ENCODE measurements at regions not wholly inside any gene's neighbourhood (a gene's known extent, or its start where the extent isn't known, plus 50 kb on each side); places are given as distances from the start of the nearest gene placed in this dataset.

DNA sequence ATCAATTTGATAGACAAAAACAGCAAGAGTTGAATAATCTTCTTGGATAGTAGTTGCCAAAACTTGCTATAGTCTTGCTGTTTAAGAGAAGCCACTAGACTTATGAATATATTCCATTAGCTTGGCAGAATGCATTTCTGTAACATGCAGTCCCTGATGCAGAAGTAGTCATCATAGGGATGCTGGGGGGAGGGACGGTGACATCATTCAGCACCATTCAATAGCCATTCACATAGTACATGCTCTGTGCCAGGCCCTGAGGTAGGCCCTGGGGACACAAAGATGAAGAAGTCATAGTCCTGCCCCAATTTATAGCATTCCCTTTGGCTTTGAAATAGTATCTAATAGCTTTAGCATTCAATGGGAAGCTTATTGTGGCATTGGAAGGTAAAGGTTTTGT, 185.5 kb upstream of the AFF2 start:
- no peak for TF ChIP-seq TAF1 (IDR thresholded peaks at IDR 0.05; ENCODE audit: low read depth)
- no peak for TF ChIP-seq POLR2AphosphoS5 (IDR thresholded peaks at IDR 0.05)
- TF ChIP-seq EP300 (conservative IDR thresholded peaks at IDR 0.05; ENCODE audit: poor library complexity, severe bottlenecking): no peak
- no peak for TF ChIP-seq EZH2 (IDR thresholded peaks at IDR 0.05; ENCODE audit: borderline replicate concordance, insufficient read depth, low read length, poor library complexity, severe bottlenecking)
- no peak for TF ChIP-seq MXI1 (conservative IDR thresholded peaks at IDR 0.05; ENCODE audit: poor library complexity, severe bottlenecking)
- TF ChIP-seq, protein P1, sequence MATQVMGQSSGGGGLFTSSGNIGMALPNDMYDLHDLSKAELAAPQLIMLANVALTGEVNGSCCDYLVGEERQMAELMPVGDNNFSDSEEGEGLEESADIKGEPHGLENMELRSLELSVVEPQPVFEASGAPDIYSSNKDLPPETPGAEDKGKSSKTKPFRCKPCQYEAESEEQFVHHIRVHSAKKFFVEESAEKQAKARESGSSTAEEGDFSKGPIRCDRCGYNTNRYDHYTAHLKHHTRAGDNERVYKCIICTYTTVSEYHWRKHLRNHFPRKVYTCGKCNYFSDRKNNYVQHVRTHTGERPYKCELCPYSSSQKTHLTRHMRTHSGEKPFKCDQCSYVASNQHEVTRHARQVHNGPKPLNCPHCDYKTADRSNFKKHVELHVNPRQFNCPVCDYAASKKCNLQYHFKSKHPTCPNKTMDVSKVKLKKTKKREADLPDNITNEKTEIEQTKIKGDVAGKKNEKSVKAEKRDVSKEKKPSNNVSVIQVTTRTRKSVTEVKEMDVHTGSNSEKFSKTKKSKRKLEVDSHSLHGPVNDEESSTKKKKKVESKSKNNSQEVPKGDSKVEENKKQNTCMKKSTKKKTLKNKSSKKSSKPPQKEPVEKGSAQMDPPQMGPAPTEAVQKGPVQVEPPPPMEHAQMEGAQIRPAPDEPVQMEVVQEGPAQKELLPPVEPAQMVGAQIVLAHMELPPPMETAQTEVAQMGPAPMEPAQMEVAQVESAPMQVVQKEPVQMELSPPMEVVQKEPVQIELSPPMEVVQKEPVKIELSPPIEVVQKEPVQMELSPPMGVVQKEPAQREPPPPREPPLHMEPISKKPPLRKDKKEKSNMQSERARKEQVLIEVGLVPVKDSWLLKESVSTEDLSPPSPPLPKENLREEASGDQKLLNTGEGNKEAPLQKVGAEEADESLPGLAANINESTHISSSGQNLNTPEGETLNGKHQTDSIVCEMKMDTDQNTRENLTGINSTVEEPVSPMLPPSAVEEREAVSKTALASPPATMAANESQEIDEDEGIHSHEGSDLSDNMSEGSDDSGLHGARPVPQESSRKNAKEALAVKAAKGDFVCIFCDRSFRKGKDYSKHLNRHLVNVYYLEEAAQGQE (IDR thresholded peaks at IDR 0.05; ENCODE audit: borderline replicate concordance): no peak
- TF ChIP-seq RAD21 (conservative IDR thresholded peaks at IDR 0.05): no peak
- TF ChIP-seq SMC3 (conservative IDR thresholded peaks at IDR 0.05; ENCODE audit: poor library complexity): no peak
- TF ChIP-seq, protein P2, sequence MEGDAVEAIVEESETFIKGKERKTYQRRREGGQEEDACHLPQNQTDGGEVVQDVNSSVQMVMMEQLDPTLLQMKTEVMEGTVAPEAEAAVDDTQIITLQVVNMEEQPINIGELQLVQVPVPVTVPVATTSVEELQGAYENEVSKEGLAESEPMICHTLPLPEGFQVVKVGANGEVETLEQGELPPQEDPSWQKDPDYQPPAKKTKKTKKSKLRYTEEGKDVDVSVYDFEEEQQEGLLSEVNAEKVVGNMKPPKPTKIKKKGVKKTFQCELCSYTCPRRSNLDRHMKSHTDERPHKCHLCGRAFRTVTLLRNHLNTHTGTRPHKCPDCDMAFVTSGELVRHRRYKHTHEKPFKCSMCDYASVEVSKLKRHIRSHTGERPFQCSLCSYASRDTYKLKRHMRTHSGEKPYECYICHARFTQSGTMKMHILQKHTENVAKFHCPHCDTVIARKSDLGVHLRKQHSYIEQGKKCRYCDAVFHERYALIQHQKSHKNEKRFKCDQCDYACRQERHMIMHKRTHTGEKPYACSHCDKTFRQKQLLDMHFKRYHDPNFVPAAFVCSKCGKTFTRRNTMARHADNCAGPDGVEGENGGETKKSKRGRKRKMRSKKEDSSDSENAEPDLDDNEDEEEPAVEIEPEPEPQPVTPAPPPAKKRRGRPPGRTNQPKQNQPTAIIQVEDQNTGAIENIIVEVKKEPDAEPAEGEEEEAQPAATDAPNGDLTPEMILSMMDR (IDR thresholded peaks at IDR 0.05; ENCODE audit: poor library complexity, severe bottlenecking): no peak
- no peak overlapping the region for H3K9ac ChIP-seq (ENCODE audit: low read length)
- H3F3A ChIP-seq (ENCODE audit: insufficient read depth, low read length, poor library complexity, severe bottlenecking): no peaks in the 10 kb centered on the region
- H3K27me3 ChIP-seq (ENCODE audit: insufficient read depth, low read depth, low read length): no peaks in the 10 kb centered on the region
- no peak overlapping the region for H3K4me2 ChIP-seq (ENCODE audit: low read length)
- H3K79me2 ChIP-seq (replicated peaks; ENCODE audit: insufficient read depth, low read length): no peaks in the 10 kb centered on the region
- no peak overlapping the region for H3K4me3 ChIP-seq (ENCODE audit: low read length)
- no peak overlapping the region for H2AFZ ChIP-seq (ENCODE audit: low read depth, low read length)
- H4K20me1 ChIP-seq (ENCODE audit: insufficient read depth): no peaks in the 10 kb centered on the region
- H3K27ac ChIP-seq (ENCODE audit: low read length): no peak overlapping the region
- H3K9me3 ChIP-seq (ENCODE audit: low read length): no peaks in the 10 kb centered on the region
- H3K36me3 ChIP-seq (ENCODE audit: insufficient read depth, low read length): no peaks in the 10 kb centered on the region
- no peaks in the 10 kb centered on the region for H3K9me2 ChIP-seq (ENCODE audit: insufficient read depth, low read length)

DNA sequence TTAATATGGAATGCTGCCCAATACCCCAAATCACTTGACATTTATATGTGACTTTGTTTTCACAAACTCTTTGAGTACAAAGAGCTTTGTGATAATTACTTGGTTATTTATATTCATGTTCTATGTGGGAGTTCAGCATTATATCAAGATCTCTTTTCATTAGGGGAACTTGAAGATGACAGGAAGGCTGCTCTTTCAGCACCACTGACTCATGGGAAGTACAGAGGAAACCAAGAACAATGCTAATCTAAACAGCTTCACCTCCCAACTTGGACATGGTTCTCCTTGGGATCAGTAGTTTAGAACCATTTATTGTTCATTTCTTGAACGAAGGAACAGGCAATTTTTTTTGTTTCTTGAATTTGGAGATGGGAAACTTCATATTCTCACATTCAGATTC, 184.0 kb upstream of the AFF2 start:
- H3K36me3 ChIP-seq (ENCODE audit: insufficient read depth, low read length): no peaks in the 10 kb centered on the region
- H3K9me2 ChIP-seq (ENCODE audit: insufficient read depth, low read length): no peaks in the 10 kb centered on the region
- no peaks in the 10 kb centered on the region for H3K79me2 ChIP-seq (replicated peaks; ENCODE audit: insufficient read depth, low read length)
- no peak overlapping the region for H3K27ac ChIP-seq (ENCODE audit: low read length)
- no peaks in the 10 kb centered on the region for H3F3A ChIP-seq (ENCODE audit: insufficient read depth, low read length, poor library complexity, severe bottlenecking)
- no peak overlapping the region for H2AFZ ChIP-seq (ENCODE audit: low read depth, low read length)
- no peak overlapping the region for H3K4me2 ChIP-seq (ENCODE audit: low read length)
- TF ChIP-seq EZH2 (IDR thresholded peaks at IDR 0.05; ENCODE audit: borderline replicate concordance, insufficient read depth, low read length, poor library complexity, severe bottlenecking): no peak
- no peak for TF ChIP-seq EP300 (conservative IDR thresholded peaks at IDR 0.05; ENCODE audit: poor library complexity, severe bottlenecking)
- TF ChIP-seq, protein P2 (IDR thresholded peaks at IDR 0.05; ENCODE audit: poor library complexity, severe bottlenecking): no peak
- TF ChIP-seq POLR2AphosphoS5 (IDR thresholded peaks at IDR 0.05): no peak
- no peak for TF ChIP-seq TAF1 (IDR thresholded peaks at IDR 0.05; ENCODE audit: low read depth)
- H4K20me1 ChIP-seq (ENCODE audit: insufficient read depth): no peaks in the 10 kb centered on the region
- no peaks in the 10 kb centered on the region for H3K9me3 ChIP-seq (ENCODE audit: low read length)
- no peaks in the 10 kb centered on the region for H3K27me3 ChIP-seq (ENCODE audit: insufficient read depth, low read depth, low read length)
- no peak overlapping the region for H3K4me3 ChIP-seq (ENCODE audit: low read length)
- no peak overlapping the region for H3K9ac ChIP-seq (ENCODE audit: low read length)

Data from neural cell (in vitro differentiated cells).